ENCODE measurements at regions not wholly inside any gene's neighbourhood (a gene's known extent, or its start where the extent isn't known, plus 50 kb on each side); places are given as distances from the start of the nearest gene placed in this dataset.

- H3K4me1 ChIP-seq (ENCODE audit: control insufficient read depth, insufficient read depth, low read length): no peaks in the 10 kb centered on the region
- H3K9me3 ChIP-seq (replicated peaks; ENCODE audit: control insufficient read depth, insufficient read depth, low read length): no peaks in the 10 kb centered on the region; the same call in 2 of the 3 replicates
- no peaks in the 10 kb centered on the region for H3K79me2 ChIP-seq (ENCODE audit: control insufficient read depth, insufficient read depth, low read length)
- ChIA-PET SMC1A (ENCODE audit: uncharacterized antibody, unreplicated experiment) (interaction anchor here (0.7 to 1.5 kb wide), 2 partner anchors 9 to 72 kb away, joined by 3 to 4 read pairs; no protein-coding TSS in a partner anchor), POLR2A (no interaction called here), CTCF (interaction anchor here (0.8 to 2.1 kb wide), 3 partner anchors 106 to 226 kb away, joined by 3 to 5 read pairs (median 3); no protein-coding TSS in a partner anchor), RAD21 (ENCODE audit: unreplicated experiment) (interaction anchor here (1.4 kb wide), 1 partner anchor 149 kb away, joined by 4 read pairs; no protein-coding TSS in a partner anchor)
- WGBS (ENCODE audit: insufficient coverage, insufficient replicate concordance, low lambda C conversion rate, missing lambda C conversion rate): 42% methylated on average over 7 of the region's 7 CpGs
- H3K36me3 ChIP-seq (ENCODE audit: control insufficient read depth in 2 of 2, insufficient read depth in 2 of 2, low read length in 1 of 2): no peaks in the 10 kb centered on the region
- FAIRE-seq (no peak), DNase-seq (ENCODE audit: low read depth, low spot score) (no peak), ATAC-seq (no peak)
- in situ Hi-C loops (cut with MboI): loop anchor here (10.0 kb wide), 1 partner anchor 230 kb away; no protein-coding TSS in a partner anchor
- TF ChIP-seq REST (IDR thresholded peaks at IDR 0.05; ENCODE audit: low read depth, low read length) (no peak), ZSCAN29 (IDR thresholded peaks at IDR 0.05) (no peak)
- no peaks in the 10 kb centered on the region; a peak in 2 of 4 replicates for H3K27me3 ChIP-seq (replicated peaks in 1 of 2; ENCODE audit: control insufficient read depth in 2 of 2, insufficient read depth in 2 of 2, low read length in 1 of 2)
- H3K4me2 ChIP-seq (ENCODE audit: control insufficient read depth, insufficient read depth): no peak overlapping the region
- intact Hi-C loops (cut with micrococcal nuclease; ENCODE audit: unreplicated experiment): no loop called here
- H4K20me1 ChIP-seq (ENCODE audit: control insufficient read depth, insufficient read depth): no peaks in the 10 kb centered on the region
- no peak overlapping the region for H2AFZ ChIP-seq (ENCODE audit: control insufficient read depth, low read depth, low read length)
- no TSS peak for BruUV-seq (replicated peaks)
- H3K9ac ChIP-seq (ENCODE audit: control insufficient read depth, insufficient read depth, low read length): no peak overlapping the region
- no peak overlapping the region for H3K27ac ChIP-seq (ENCODE audit: control insufficient read depth, insufficient read depth)
- H3K4me3 ChIP-seq: no peak overlapping the region
Measured at GRCh38 chr17:33525186-33525585, 232.1 kb upstream of the ASIC2 start.

GRCh38 chr17:33526717-33527116 is 233.6 kb upstream of the ASIC2 start:
- H4K20me1 ChIP-seq (ENCODE audit: control insufficient read depth, insufficient read depth): no peaks in the 10 kb centered on the region
- H3K27ac ChIP-seq (ENCODE audit: control insufficient read depth, insufficient read depth): no peak overlapping the region
- no peaks in the 10 kb centered on the region for H3K36me3 ChIP-seq (ENCODE audit: control insufficient read depth in 2 of 2, insufficient read depth in 2 of 2, low read length in 1 of 2)
- no peak overlapping the region for H3K4me3 ChIP-seq
- ATAC-seq (no peak), FAIRE-seq (no peak), DNase-seq (ENCODE audit: low read depth, low spot score) (no peak)
- no peaks in the 10 kb centered on the region for H3K4me1 ChIP-seq (ENCODE audit: control insufficient read depth, insufficient read depth, low read length)
- no peaks in the 10 kb centered on the region; the same call in 2 of the 3 replicates for H3K9me3 ChIP-seq (replicated peaks; ENCODE audit: control insufficient read depth, insufficient read depth, low read length)
- intact Hi-C loops (cut with micrococcal nuclease; ENCODE audit: unreplicated experiment): no loop called here
- BruUV-seq (replicated peaks): no TSS peak
- ChIA-PET SMC1A (ENCODE audit: uncharacterized antibody, unreplicated experiment) (no interaction called here), RAD21 (ENCODE audit: unreplicated experiment) (no interaction called here), POLR2A (no interaction called here), CTCF (no interaction called here)
- H2AFZ ChIP-seq (ENCODE audit: control insufficient read depth, low read depth, low read length): no peak overlapping the region
- H3K4me2 ChIP-seq (ENCODE audit: control insufficient read depth, insufficient read depth): no peak overlapping the region
- H3K27me3 ChIP-seq (replicated peaks in 1 of 2; ENCODE audit: control insufficient read depth in 2 of 2, insufficient read depth in 2 of 2, low read length in 1 of 2): peaks cover 0 to 4% of the 10 kb centered on the region in 2 experiments; a peak in 1 of 4 replicates
- no peaks in the 10 kb centered on the region for H3K79me2 ChIP-seq (ENCODE audit: control insufficient read depth, insufficient read depth, low read length)
- WGBS (ENCODE audit: insufficient coverage, insufficient replicate concordance, low lambda C conversion rate, missing lambda C conversion rate): 0% methylated on average over 5 of the region's 5 CpGs
- in situ Hi-C loops (cut with MboI): loop anchor here (10.0 kb wide), 1 partner anchor 228 kb away; no protein-coding TSS in a partner anchor
- no peak overlapping the region for H3K9ac ChIP-seq (ENCODE audit: control insufficient read depth, insufficient read depth, low read length)
- no peak for TF ChIP-seq IKZF2 (IDR thresholded peaks at IDR 0.05)
- no peak for TF ChIP-seq SIN3A (IDR thresholded peaks at IDR 0.05; ENCODE audit: low read depth, low read length)
- no peak for TF ChIP-seq BMI1 (IDR thresholded peaks at IDR 0.05; ENCODE audit: borderline replicate concordance)
- no peak for TF ChIP-seq KAT2A (conservative IDR thresholded peaks at IDR 0.05; ENCODE audit: control insufficient read depth, low read depth, low read length)
- no peak for TF ChIP-seq RAD51 (IDR thresholded peaks at IDR 0.05)
- TF ChIP-seq E2F8 (IDR thresholded peaks at IDR 0.05; ENCODE audit: low read depth, partially characterized antibody): no peak
- TF ChIP-seq RELA (IDR thresholded peaks at IDR 0.05; ENCODE audit: borderline replicate concordance, partially characterized antibody): no peak
- TF ChIP-seq PAX5 (IDR thresholded peaks at IDR 0.05; ENCODE audit: borderline replicate concordance, low read depth, low read length): no peak

Measured in GM12878 (cell line).